ENCODE measurements at regions not wholly inside any gene's neighbourhood (a gene's known extent, or its start where the extent isn't known, plus 50 kb on each side); places are given as distances from the start of the nearest gene placed in this dataset.
A peak's percentile ranks its signal among the peaks of the same experiment; 100 is the strongest.

- no peak overlapping the region for H3K9ac ChIP-seq (ENCODE audit: insufficient read depth, low read length)
- H3K79me2 ChIP-seq (ENCODE audit: control insufficient read depth, insufficient read depth, low read length) = no peaks in the 10 kb centered on the region
- no peak overlapping the region for H2AFZ ChIP-seq (ENCODE audit: low read length)
- no peak overlapping the region for H3K4me3 ChIP-seq (replicated peaks in 1 of 4; ENCODE audit: control extremely low read depth in 1 of 4, insufficient read depth in 1 of 4, low read depth in 3 of 4, low read length in 4 of 4)
- H4K20me1 ChIP-seq (ENCODE audit: control insufficient read depth, extremely low read depth, insufficient read depth, low read length) = no peaks in the 10 kb centered on the region
- H3K4me1 ChIP-seq (ENCODE audit: control insufficient read depth, extremely low read depth, insufficient read depth, low read length) = peaks cover 12% of the 10 kb centered on the region
- no peaks in the 10 kb centered on the region for H3K9me3 ChIP-seq (ENCODE audit: control insufficient read depth, insufficient read depth, low read depth, low read length)
- H3K4me2 ChIP-seq (ENCODE audit: extremely low read depth, insufficient read depth, low read length) = no peak overlapping the region
- no peak for TF ChIP-seq CTCF (conservative IDR thresholded peaks at IDR 0.05 in 1 of 2, IDR thresholded peaks at IDR 0.05 in 1 of 2; ENCODE audit: low read depth in 1 of 2, low read length in 2 of 2)
- TF ChIP-seq EZH2 (IDR thresholded peaks at IDR 0.05; ENCODE audit: low read length, missing control alignments) = no peak
- H3K27ac ChIP-seq (ENCODE audit: insufficient read depth, low read length) = no peak overlapping the region
- peak in 1 of 2 donors; percentile 80 for DNase-seq (ENCODE audit: low read depth in 2 of 2)
- no peaks in the 10 kb centered on the region for H3K27me3 ChIP-seq (ENCODE audit: control insufficient read depth, insufficient read depth, low read length)
- H3K36me3 ChIP-seq (ENCODE audit: control insufficient read depth, insufficient read depth, low read length) = no peaks in the 10 kb centered on the region
Measured at GRCh38 chr13:44136696-44137268, 236.8 kb upstream of the SERP2 start.

- Histone ChIP-seq H3K79me2 (ENCODE audit: control insufficient read depth, insufficient read depth, low read length) (no peaks in the 10 kb centered on the region), H3K4me3 (replicated peaks in 1 of 4; ENCODE audit: control extremely low read depth in 1 of 4, insufficient read depth in 1 of 4, low read depth in 3 of 4, low read length in 4 of 4) (no peak overlapping the region), H3K36me3 (ENCODE audit: control insufficient read depth, insufficient read depth, low read length) (no peaks in the 10 kb centered on the region), H3K9ac (ENCODE audit: insufficient read depth, low read length) (no peak overlapping the region), H3K27me3 (ENCODE audit: control insufficient read depth, insufficient read depth, low read length) (no peaks in the 10 kb centered on the region), H3K4me2 (ENCODE audit: extremely low read depth, insufficient read depth, low read length) (no peak overlapping the region), H2AFZ (ENCODE audit: low read length) (no peak overlapping the region), H4K20me1 (ENCODE audit: control insufficient read depth, extremely low read depth, insufficient read depth, low read length) (no peaks in the 10 kb centered on the region), H3K9me3 (ENCODE audit: control insufficient read depth, insufficient read depth, low read depth, low read length) (no peaks in the 10 kb centered on the region), H3K4me1 (ENCODE audit: control insufficient read depth, extremely low read depth, insufficient read depth, low read length) (peaks cover 13% of the 10 kb centered on the region), H3K27ac (ENCODE audit: insufficient read depth, low read length) (no peak overlapping the region)
- no peak for DNase-seq (ENCODE audit: low read depth in 2 of 2)
- TF ChIP-seq CTCF (conservative IDR thresholded peaks at IDR 0.05 in 1 of 2, IDR thresholded peaks at IDR 0.05 in 1 of 2; ENCODE audit: low read depth in 1 of 2, low read length in 2 of 2) = no peak
- no peak for TF ChIP-seq EZH2 (IDR thresholded peaks at IDR 0.05; ENCODE audit: low read length, missing control alignments)
Measured at GRCh38 chr13:44137466-44137865, 236.2 kb upstream of the SERP2 start.

GRCh38 chr13:44140146-44140545, 233.5 kb upstream of the SERP2 start:
- DNase-seq (ENCODE audit: low read depth in 2 of 2) = no peak
- Histone ChIP-seq H4K20me1 (ENCODE audit: control insufficient read depth, extremely low read depth, insufficient read depth, low read length) (no peaks in the 10 kb centered on the region), H3K4me1 (ENCODE audit: control insufficient read depth, extremely low read depth, insufficient read depth, low read length) (peaks cover 8% of the 10 kb centered on the region), H3K27me3 (ENCODE audit: control insufficient read depth, insufficient read depth, low read length) (no peaks in the 10 kb centered on the region), H3K36me3 (ENCODE audit: control insufficient read depth, insufficient read depth, low read length) (no peaks in the 10 kb centered on the region), H3K79me2 (ENCODE audit: control insufficient read depth, insufficient read depth, low read length) (no peaks in the 10 kb centered on the region), H3K27ac (ENCODE audit: insufficient read depth, low read length) (no peak overlapping the region), H3K9me3 (ENCODE audit: control insufficient read depth, insufficient read depth, low read depth, low read length) (no peaks in the 10 kb centered on the region), H3K9ac (ENCODE audit: insufficient read depth, low read length) (no peak overlapping the region), H3K4me2 (ENCODE audit: extremely low read depth, insufficient read depth, low read length) (no peak overlapping the region), H2AFZ (ENCODE audit: low read length) (no peak overlapping the region), H3K4me3 (replicated peaks in 1 of 4; ENCODE audit: control extremely low read depth in 1 of 4, insufficient read depth in 1 of 4, low read depth in 3 of 4, low read length in 4 of 4) (no peak overlapping the region)
- TF ChIP-seq CTCF (conservative IDR thresholded peaks at IDR 0.05 in 1 of 2, IDR thresholded peaks at IDR 0.05 in 1 of 2; ENCODE audit: low read depth in 1 of 2, low read length in 2 of 2) = no peak
- TF ChIP-seq EZH2 (IDR thresholded peaks at IDR 0.05; ENCODE audit: low read length, missing control alignments) = no peak

Data from fibroblast of lung (primary cell).